ENCODE measurements at regions not wholly inside any gene's neighbourhood (a gene's known extent, or its start where the extent isn't known, plus 50 kb on each side); places are given as distances from the start of the nearest gene placed in this dataset.

DNA sequence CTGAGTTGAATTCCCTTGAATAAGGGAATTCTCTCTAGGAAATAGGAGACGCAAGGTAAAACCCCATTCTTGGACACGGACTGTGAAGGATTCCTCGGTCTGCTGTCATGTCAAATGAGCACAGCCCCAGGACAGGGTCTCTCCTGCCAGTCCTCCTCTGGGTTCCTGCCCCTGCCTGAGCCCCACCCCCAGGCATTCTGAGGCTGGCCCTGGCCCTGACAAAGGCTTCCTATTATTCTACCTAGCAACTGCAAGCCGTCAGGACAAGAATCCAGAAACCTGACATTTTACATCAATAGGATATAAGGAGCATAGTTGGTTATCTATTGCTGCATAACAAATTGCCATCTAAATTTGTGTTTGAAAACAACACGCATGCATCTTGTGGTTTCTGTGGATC is 253.3 kb upstream of the AGAP1 start:
- DNase-seq (ENCODE audit: low read depth) = no peak
- no peak overlapping the region for H3K4me3 ChIP-seq (ENCODE audit: low read depth, low read length)
- TF ChIP-seq, protein P1, sequence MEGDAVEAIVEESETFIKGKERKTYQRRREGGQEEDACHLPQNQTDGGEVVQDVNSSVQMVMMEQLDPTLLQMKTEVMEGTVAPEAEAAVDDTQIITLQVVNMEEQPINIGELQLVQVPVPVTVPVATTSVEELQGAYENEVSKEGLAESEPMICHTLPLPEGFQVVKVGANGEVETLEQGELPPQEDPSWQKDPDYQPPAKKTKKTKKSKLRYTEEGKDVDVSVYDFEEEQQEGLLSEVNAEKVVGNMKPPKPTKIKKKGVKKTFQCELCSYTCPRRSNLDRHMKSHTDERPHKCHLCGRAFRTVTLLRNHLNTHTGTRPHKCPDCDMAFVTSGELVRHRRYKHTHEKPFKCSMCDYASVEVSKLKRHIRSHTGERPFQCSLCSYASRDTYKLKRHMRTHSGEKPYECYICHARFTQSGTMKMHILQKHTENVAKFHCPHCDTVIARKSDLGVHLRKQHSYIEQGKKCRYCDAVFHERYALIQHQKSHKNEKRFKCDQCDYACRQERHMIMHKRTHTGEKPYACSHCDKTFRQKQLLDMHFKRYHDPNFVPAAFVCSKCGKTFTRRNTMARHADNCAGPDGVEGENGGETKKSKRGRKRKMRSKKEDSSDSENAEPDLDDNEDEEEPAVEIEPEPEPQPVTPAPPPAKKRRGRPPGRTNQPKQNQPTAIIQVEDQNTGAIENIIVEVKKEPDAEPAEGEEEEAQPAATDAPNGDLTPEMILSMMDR (IDR thresholded peaks at IDR 0.05; ENCODE audit: control insufficient read depth, extremely low read depth, insufficient read depth) = no peak

DNA sequence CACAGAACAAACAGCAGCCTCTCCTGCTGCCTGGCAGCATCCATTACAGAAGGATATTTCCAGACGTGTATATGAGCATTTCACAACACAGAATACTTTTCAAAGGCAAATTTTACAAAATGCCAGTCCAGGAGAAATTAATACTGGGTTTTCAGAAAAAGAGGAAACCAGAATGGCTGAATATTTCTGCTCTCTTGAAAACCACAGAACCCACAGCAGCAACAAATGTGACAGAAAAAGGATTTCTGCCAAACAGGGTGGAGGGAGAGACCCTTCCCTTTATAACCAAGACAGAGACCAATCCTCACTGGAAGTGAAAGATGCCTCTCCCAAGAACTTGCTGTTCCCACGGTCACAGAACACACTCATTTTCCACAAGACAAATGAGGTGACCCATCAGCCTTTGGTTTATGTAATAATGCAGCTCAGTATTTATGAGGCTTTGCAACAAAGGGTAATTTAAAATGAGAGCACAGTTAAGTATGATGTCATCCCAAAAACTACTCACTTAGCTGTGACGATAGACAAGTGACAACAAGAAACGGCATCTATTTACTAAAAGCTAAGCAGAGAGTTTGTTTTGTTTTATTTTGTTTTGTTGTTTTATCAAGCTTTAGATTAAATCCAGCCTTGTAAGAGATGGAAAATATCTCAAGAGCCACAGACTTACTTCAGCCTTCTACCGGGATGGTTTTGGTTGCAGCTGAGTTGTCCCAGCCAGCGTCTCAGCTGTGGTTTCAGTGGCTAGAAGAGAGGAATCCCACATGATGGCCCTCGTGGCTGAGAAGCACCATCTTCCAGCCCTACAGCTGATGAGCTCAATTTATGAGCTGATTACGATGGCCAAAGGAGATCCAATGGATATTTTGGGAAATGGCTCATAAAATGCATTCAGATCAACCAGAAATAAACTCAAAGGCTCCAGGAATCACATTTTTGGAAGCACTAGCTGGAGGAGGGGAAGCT is 249.3 kb upstream of the AGAP1 start:
- no peak for DNase-seq (ENCODE audit: low read depth)
- TF ChIP-seq, protein P1 (IDR thresholded peaks at IDR 0.05; ENCODE audit: control insufficient read depth, extremely low read depth, insufficient read depth) = no peak
- no peak overlapping the region for H3K4me3 ChIP-seq (ENCODE audit: low read depth, low read length)

DNA sequence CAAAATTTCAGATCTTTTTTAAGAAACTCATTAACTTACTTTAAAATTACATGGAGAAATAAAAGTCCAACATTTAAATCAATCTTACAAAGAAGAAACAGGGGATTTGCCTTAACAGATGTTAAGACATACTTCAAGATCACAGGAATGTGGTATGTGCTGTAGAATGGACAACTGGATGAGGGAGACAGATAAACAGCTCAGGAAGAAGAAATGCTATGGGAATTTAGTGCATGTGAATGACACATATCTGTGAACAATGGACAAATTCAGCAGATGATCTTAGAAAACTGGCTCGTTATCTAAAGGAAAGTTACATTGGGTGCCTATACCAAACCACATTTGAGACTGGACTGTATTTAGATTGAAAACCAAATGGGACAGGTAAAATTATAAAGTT is 246.8 kb upstream of the AGAP1 start:
- no peak overlapping the region for H3K4me3 ChIP-seq (ENCODE audit: low read depth, low read length)

DNA sequence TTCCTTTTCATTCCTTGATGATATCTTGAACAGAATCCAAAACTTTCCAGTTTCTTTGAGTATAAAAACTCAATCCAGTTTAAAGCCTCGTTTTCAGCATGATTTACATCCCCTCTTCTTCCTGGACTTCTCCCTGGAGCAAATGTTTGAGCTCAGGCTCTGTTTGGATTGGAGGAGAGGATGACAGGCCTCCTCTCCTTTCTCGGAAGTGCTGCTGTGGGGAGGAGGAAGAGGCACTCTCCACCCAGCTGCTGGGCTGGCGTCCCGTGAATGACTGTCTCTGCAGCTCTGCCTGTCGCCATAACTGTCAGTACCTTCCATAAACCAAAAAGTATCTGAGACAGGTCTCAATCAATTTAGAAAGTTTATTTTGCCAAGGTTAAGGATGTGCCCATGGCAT is 238.2 kb upstream of the AGAP1 start:
- H3K4me3 ChIP-seq (ENCODE audit: low read depth, low read length) = no peak overlapping the region
- no peak for DNase-seq (ENCODE audit: low read depth)
- TF ChIP-seq, protein P1 (IDR thresholded peaks at IDR 0.05; ENCODE audit: control insufficient read depth, extremely low read depth, insufficient read depth) = no peak

More for the DNA sequence above, 246.8 kb upstream of the AGAP1 start:
- DNase-seq (ENCODE audit: low read depth) = no peak
- TF ChIP-seq, protein P1 (IDR thresholded peaks at IDR 0.05; ENCODE audit: control insufficient read depth, extremely low read depth, insufficient read depth) = no peak

DNA sequence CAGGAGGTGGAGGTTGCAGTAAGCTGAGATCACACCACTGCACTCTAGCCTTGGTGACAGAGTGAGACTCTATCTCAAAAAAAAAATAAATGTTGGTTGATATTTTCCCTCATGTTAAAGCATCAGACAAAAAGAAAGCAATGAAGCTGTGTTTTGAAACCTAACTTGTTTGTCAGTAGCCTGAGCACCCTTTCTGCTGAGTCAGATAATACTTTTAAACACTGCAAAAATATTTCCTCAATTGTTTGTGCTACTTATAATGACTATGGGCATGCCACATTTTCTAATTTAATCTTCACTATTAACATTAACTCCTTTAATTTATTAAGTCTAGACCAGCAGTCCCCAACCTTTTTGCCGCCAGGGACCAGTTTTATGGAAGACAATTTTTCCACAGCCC is 236.3 kb upstream of the AGAP1 start:
- no peak overlapping the region for H3K4me3 ChIP-seq (ENCODE audit: low read depth, low read length)
- TF ChIP-seq, protein P1 (IDR thresholded peaks at IDR 0.05; ENCODE audit: control insufficient read depth, extremely low read depth, insufficient read depth) = no peak
- DNase-seq (ENCODE audit: low read depth) = no peak

DNA sequence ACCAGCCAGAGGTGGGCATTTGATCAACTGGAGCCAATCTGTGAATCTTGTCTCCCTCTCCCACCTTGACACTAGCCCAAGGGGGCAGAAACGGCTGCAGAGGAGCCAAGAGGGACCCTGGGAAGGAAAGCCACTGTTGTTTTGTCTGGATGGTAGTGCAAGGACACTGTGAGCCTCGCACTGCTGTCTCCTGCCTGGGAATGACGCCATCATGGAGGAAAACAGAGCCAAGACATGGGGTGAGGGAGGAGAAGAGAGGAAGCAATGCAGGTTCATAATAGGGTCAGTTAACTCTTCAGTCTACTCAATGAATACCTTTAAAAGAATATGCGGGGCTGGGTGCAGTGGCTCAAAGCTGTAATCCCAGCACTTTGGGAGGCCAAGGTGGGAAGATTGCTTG is 231.1 kb upstream of the AGAP1 start:
- no peak overlapping the region for H3K4me3 ChIP-seq (ENCODE audit: low read depth, low read length)
- TF ChIP-seq, protein P1 (IDR thresholded peaks at IDR 0.05; ENCODE audit: control insufficient read depth, extremely low read depth, insufficient read depth) = no peak
- no peak for DNase-seq (ENCODE audit: low read depth)

All from LNCaP clone FGC (cell line).